T-cell (primary cell): ENCODE measurements at regions not wholly inside any gene's neighbourhood (a gene's known extent, or its start where the extent isn't known, plus 50 kb on each side); places are given as distances from the start of the nearest gene placed in this dataset.

Experiments
- ATAC-seq, 4 experiments: fragments of 200-7000 bp in 3 of 4; fragments of 150-1000 bp in 1 of 4; cut with Tn5 transposase; replicated peaks in 1 of 4; 1 replicate in 3 of 4; 2 replicates in 1 of 4; pipeline ENCODE4 v1.10.0; 2021; ENCODE audit warnings: moderate library complexity in 3 of 4, mild to moderate bottlenecking in 2 of 4, moderate number of reproducible peaks in 1 of 4
- CTCF ChIA-PET, 2 donors: fragments of 300-600 bp; sonication (Branson Sonifier 250); formaldehyde crosslinking; loops; one replicate each; lab custom pipeline; 2022; ENCODE audit warnings: antibody characterized with exemption in 2 of 2; lab: Charles Lee
- POLR2A ChIA-PET, 2 donors: fragments of 300-600 bp; sonication (Branson Sonifier 250); formaldehyde crosslinking; loops; one replicate each; lab custom pipeline; 2022; ENCODE audit warnings: antibody characterized with exemption in 2 of 2; lab: Charles Lee
- DNase-seq, 35 experiments: peaks; one replicate each; pipeline versions ENCODE4 v3.0.0 to v3.0.0-alpha.2; 2013 to 2023
- H3K27ac ChIP-seq: one replicate; pipeline ENCODE4 v1.5.1; 2013; ENCODE audit warnings: low read length
- H3K27me3 ChIP-seq, 2 experiments: replicated peaks in 1 of 2; 1 replicate in 1 of 2; 2 replicates in 1 of 2; pipeline versions ENCODE4 v1.6.1 to v1.7.0; 2013; ENCODE audit warnings: low read length in 1 of 2, mixed read lengths in 1 of 2; ENCODE audit not compliant: control insufficient read depth in 2 of 2, insufficient read depth in 2 of 2; ENCODE audit errors: extremely low read depth in 1 of 2
- H3K36me3 ChIP-seq, 2 donors: 1 replicate in 1 of 2; 2 replicates in 1 of 2; pipeline versions ENCODE4 v1.6.1 to v1.7.0; 2013; ENCODE audit warnings: low read length in 1 of 2; ENCODE audit not compliant: control insufficient read depth in 2 of 2, insufficient read depth in 1 of 2; ENCODE audit errors: extremely low read depth in 1 of 2
- H3K4me1 ChIP-seq, 2 experiments: 1 replicate in 1 of 2; 2 replicates in 1 of 2; pipeline versions ENCODE4 v1.6.1 to v1.7.0; 2013; ENCODE audit warnings: low read length in 2 of 2, mixed read lengths in 1 of 2; ENCODE audit not compliant: insufficient read depth in 2 of 2, control insufficient read depth in 1 of 2; ENCODE audit errors: extremely low read depth in 1 of 2
- H3K4me3 ChIP-seq, 2 donors: 1 replicate in 1 of 2; 2 replicates in 1 of 2; pipeline versions ENCODE4 v1.5.1 to v1.7.0; 2013; ENCODE audit warnings: mild to moderate bottlenecking in 2 of 2, low read length in 1 of 2, moderate library complexity in 1 of 2; ENCODE audit not compliant: control insufficient read depth in 1 of 2; ENCODE audit errors: extremely low read depth in 1 of 2
- H3K9me3 ChIP-seq: 2 replicates; pipeline ENCODE4 v1.7.0; 2013
- H3K27ac Mint-ChIP-seq, 2 donors: one replicate each; pipeline ENCODE4 v1.8.0; 2020 to 2021; ENCODE audit warnings: mild to moderate bottlenecking in 2 of 2, mixed read lengths in 2 of 2
- H3K27me3 Mint-ChIP-seq, 2 donors: one replicate each; pipeline ENCODE4 v1.8.0; 2021 to 2022; ENCODE audit warnings: mixed read lengths in 2 of 2
- H3K36me3 Mint-ChIP-seq: one replicate; pipeline ENCODE4 v1.8.0; 2021; ENCODE audit warnings: mixed read lengths
- H3K4me1 Mint-ChIP-seq, 3 donors: one replicate each; pipeline ENCODE4 v1.8.0; 2020 to 2022; ENCODE audit warnings: mixed read lengths in 3 of 3, mild to moderate bottlenecking in 1 of 3
- H3K4me3 Mint-ChIP-seq, 3 donors: one replicate each; pipeline ENCODE4 v1.8.0; 2020 to 2022; ENCODE audit warnings: mild to moderate bottlenecking in 3 of 3, mixed read lengths in 3 of 3, moderate library complexity in 3 of 3
- H3K9me3 Mint-ChIP-seq, 3 donors: one replicate each; pipeline ENCODE4 v1.8.0; 2020 to 2022; ENCODE audit warnings: mixed read lengths in 3 of 3
- WGBS: methylation state at CpG from one replicate; pipeline ENCODE4 v1.1.5; 2013; ENCODE audit warnings: missing lambda C conversion rate; ENCODE audit not compliant: insufficient coverage; 5-methylcytosine and 5-hydroxymethylcytosine counted together

GRCh38 chr3:102174832-102175374 is 259.9 kb upstream of the ZPLD1 start:
- Histone ChIP-seq H3K27me3 (no peaks in the 10 kb centered on the region), H3K9me3 (no peaks in the 10 kb centered on the region), H3K36me3 (no peaks in the 10 kb centered on the region), H3K4me3 (no peak overlapping the region), H3K4me1 (peaks cover 0 to 8% of the 10 kb centered on the region in 2 experiments), H3K27ac (no peak overlapping the region)
- DNase-seq (no peak), ATAC-seq (no peak)
- Mint-ChIP-seq H3K4me1 (peaks cover 0 to 3% (median 0%) of the 10 kb centered on the region in 3 donors), H3K27ac (no peak overlapping the region), H3K9me3 (no peaks in the 10 kb centered on the region), H3K27me3 (peaks cover 0 to 2% of the 10 kb centered on the region in 2 donors), H3K36me3 (no peaks in the 10 kb centered on the region), H3K4me3 (no peak overlapping the region)
- WGBS, result no CpG with 5 or more reads among the region's 1 CpG
- ChIA-PET CTCF (interaction anchor here in 1 of 2 donors (0.7 kb wide), 1 partner anchor 325 kb away, joined by 3 read pairs; no protein-coding TSS in a partner anchor), POLR2A (no interaction called here)

GRCh38 chr3:102176333-102177050 is 258.3 kb upstream of the ZPLD1 start:
- H3K27me3 ChIP-seq, result no peaks in the 10 kb centered on the region
- Mint-ChIP-seq H3K4me1 (peaks cover 0 to 3% (median 0%) of the 10 kb centered on the region in 3 donors), H3K27me3 (peaks cover 0 to 2% of the 10 kb centered on the region in 2 donors), H3K9me3 (no peaks in the 10 kb centered on the region), H3K4me3 (no peak overlapping the region), H3K36me3 (no peaks in the 10 kb centered on the region), H3K27ac (no peak overlapping the region)
- CTCF ChIA-PET, result interaction anchor here (0.7 to 1.3 kb wide), 4 partner anchors 11 to 53 kb away, joined by 3 to 4 read pairs (median 3); no protein-coding TSS in a partner anchor
- no CpG with 5 or more reads among the region's 5 CpGs for WGBS
- no peak for ATAC-seq
- peaks cover 0 to 12% of the 10 kb centered on the region in 2 experiments for H3K4me1 ChIP-seq
- H3K4me3 ChIP-seq, result no peak overlapping the region
- POLR2A ChIA-PET, result interaction anchor here (0.7 to 0.8 kb wide), 4 partner anchors 9 to 83 kb away, joined by 3 to 6 read pairs (median 4); no protein-coding TSS in a partner anchor
- H3K27ac ChIP-seq, result no peak overlapping the region
- no peaks in the 10 kb centered on the region for H3K9me3 ChIP-seq
- no peaks in the 10 kb centered on the region for H3K36me3 ChIP-seq
- no peak for DNase-seq

- WGBS, result 84% methylated on average over 5 of the region's 11 CpGs
- CTCF ChIA-PET, result interaction anchor here (0.7 to 1.0 kb wide), 3 partner anchors 10 to 53 kb away, joined by 3 to 4 read pairs (median 3); no protein-coding TSS in a partner anchor
- Histone ChIP-seq H3K27me3 (no peaks in the 10 kb centered on the region), H3K36me3 (no peaks in the 10 kb centered on the region), H3K9me3 (no peaks in the 10 kb centered on the region), H3K4me3 (no peak overlapping the region), H3K27ac (no peak overlapping the region), H3K4me1 (peaks cover 0 to 12% of the 10 kb centered on the region in 2 experiments)
- Mint-ChIP-seq H3K4me1 (peaks cover 0 to 3% (median 0%) of the 10 kb centered on the region in 3 donors), H3K27me3 (peaks cover 0 to 2% of the 10 kb centered on the region in 2 donors), H3K9me3 (no peaks in the 10 kb centered on the region), H3K27ac (no peak overlapping the region), H3K36me3 (no peaks in the 10 kb centered on the region), H3K4me3 (no peak overlapping the region)
- DNase-seq, result no peak
- ATAC-seq, result no peak
- POLR2A ChIA-PET, result interaction anchor here (0.6 to 0.8 kb wide), 4 partner anchors 9 to 491 kb away, joined by 3 to 6 read pairs (median 4); no protein-coding TSS in a partner anchor
Observed at GRCh38 chr3:102177075-102177755, 257.6 kb upstream of the ZPLD1 start.

GRCh38 chr3:102178817-102179216 is 256.0 kb upstream of the ZPLD1 start:
- no peak overlapping the region for H3K4me3 Mint-ChIP-seq
- Histone ChIP-seq H3K9me3 (no peaks in the 10 kb centered on the region), H3K27me3 (no peaks in the 10 kb centered on the region), H3K36me3 (no peaks in the 10 kb centered on the region), H3K27ac (no peak overlapping the region), H3K4me3 (no peak overlapping the region), H3K4me1 (peaks cover 0 to 12% of the 10 kb centered on the region in 2 experiments)
- ATAC-seq (no peak), DNase-seq (no peak)
- H3K4me1 Mint-ChIP-seq, result peaks cover 0 to 3% (median 0%) of the 10 kb centered on the region in 3 donors
- no peaks in the 10 kb centered on the region for H3K9me3 Mint-ChIP-seq
- no peaks in the 10 kb centered on the region for H3K36me3 Mint-ChIP-seq
- peaks cover 0 to 2% of the 10 kb centered on the region in 2 donors for H3K27me3 Mint-ChIP-seq
- ChIA-PET CTCF (interaction anchor here in 1 of 2 donors (0.9 to 1.3 kb wide), 2 partner anchors 46 to 50 kb away, joined by 3 to 4 read pairs; no protein-coding TSS in a partner anchor), POLR2A (interaction anchor here in 1 of 2 donors (0.5 kb wide), 1 partner anchor 308 kb away, joined by 9 read pairs; no protein-coding TSS in a partner anchor)
- no peak overlapping the region for H3K27ac Mint-ChIP-seq

GRCh38 chr3:102179326-102180177 is 255.3 kb upstream of the ZPLD1 start:
- Histone ChIP-seq H3K36me3 (no peaks in the 10 kb centered on the region), H3K9me3 (no peaks in the 10 kb centered on the region), H3K27ac (peak overlapping the region; percentile 13), H3K4me1 (peaks cover 0 to 12% of the 10 kb centered on the region in 2 experiments), H3K4me3 (no peak overlapping the region), H3K27me3 (no peaks in the 10 kb centered on the region)
- Mint-ChIP-seq H3K27ac (no peak overlapping the region), H3K36me3 (no peaks in the 10 kb centered on the region), H3K27me3 (peaks cover 0 to 2% of the 10 kb centered on the region in 2 donors), H3K4me3 (no peak overlapping the region), H3K9me3 (no peaks in the 10 kb centered on the region), H3K4me1 (peaks cover 0 to 3% (median 0%) of the 10 kb centered on the region in 3 donors)
- WGBS, result no CpG with 5 or more reads among the region's 6 CpGs
- ChIA-PET CTCF (interaction anchor here in 1 of 2 donors (0.9 to 1.3 kb wide), 2 partner anchors 50 to 243 kb away, joined by 3 to 8 read pairs; no protein-coding TSS in a partner anchor), POLR2A (no interaction called here)
- ATAC-seq (peak in 2 of 4 experiments; percentile 20 to 29), DNase-seq (peak in 1 of 35 experiments; percentile 4)
